ENCODE measurements at regions not wholly inside any gene's neighbourhood (a gene's known extent, or its start where the extent isn't known, plus 50 kb on each side); places are given as distances from the start of the nearest gene placed in this dataset.

DNA sequence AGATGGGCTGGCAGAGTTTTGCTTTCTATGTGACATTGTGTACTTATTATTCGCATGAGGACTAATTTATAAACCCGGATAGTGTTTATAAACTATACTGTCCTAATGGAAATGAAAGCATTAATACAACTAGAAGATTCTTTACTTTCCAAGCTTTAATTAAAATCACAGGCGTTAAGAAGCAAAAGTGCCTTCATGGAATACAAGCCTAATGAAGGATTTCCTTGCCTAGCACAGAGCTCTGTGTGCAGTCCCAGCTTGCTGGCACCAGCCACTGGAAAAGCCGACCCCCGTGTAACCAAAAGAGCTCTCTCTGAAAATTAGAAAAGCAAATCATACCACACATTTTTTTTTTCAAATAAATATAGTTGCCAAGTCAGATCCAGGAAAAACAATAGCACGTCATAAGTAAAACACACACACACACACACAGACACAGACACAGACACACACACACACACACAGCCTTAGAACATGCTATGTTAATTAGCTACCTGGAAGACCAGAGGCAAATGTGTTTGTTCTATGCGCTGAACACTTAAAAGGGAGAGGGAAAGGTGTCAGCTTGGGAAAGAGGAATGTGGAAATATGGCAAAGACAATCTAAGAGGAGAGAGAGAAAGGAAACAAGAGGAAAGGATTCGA lies 1084.2 kb downstream of the TUSC7 start:
- TF ChIP-seq GATA2 (IDR thresholded peaks at IDR 0.05; ENCODE audit: low read depth, low read length) (no peak), GATA3 (IDR thresholded peaks at IDR 0.05; ENCODE audit: low read depth, low read length) (no peak)
